HL-60 (cell line): ENCODE measurements at regions not wholly inside any gene's neighbourhood (a gene's known extent, or its start where the extent isn't known, plus 50 kb on each side); places are given as distances from the start of the nearest gene placed in this dataset.

Experiments
- GABPA ChIP-seq: IDR thresholded peaks from 2 replicates; pipeline ENCODE4 v1.6.1; 2012; ENCODE audit warnings: low read depth
- POLR2AphosphoS5 ChIP-seq: IDR thresholded peaks from 2 replicates; pipeline ENCODE4 v1.6.1; 2012; ENCODE audit warnings: low read depth
- REST ChIP-seq: IDR thresholded peaks from 2 replicates; pipeline ENCODE4 v1.6.1; 2012; ENCODE audit warnings: low read depth; ENCODE audit not compliant: insufficient replicate concordance
- SPI1 ChIP-seq: IDR thresholded peaks from 2 replicates; pipeline ENCODE4 v1.6.1; 2012; ENCODE audit warnings: low read depth, mild to moderate bottlenecking, borderline replicate concordance
- TF ChIP-seq, protein P1 (sequence below): IDR thresholded peaks from one replicate; pipeline ENCODE4 v1.5.1; 2011; ENCODE audit warnings: low read length, control low read depth, inconsistent platforms; ENCODE audit not compliant: insufficient read depth

DNA sequence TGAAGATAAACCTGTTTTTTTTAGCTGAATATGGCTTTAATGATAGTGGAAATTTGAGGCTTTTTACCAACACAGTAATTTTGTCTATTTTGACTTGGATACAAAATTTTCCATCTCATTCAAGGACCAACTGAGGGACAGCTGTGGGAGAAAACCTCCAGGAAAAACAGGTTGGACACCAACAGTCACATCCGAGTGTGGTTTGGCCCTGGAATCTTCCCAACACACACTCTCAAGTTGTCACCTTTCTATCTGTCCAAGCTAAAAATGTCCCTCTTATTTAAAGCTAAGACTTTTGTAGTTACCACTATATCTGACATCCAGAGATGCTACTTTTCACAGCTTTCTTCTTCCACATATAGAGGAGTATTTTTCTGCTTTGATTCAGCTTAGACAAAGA lies 404.9 kb downstream of the PCDH7 start:
- no peak for TF ChIP-seq POLR2AphosphoS5
- TF ChIP-seq, protein P1, sequence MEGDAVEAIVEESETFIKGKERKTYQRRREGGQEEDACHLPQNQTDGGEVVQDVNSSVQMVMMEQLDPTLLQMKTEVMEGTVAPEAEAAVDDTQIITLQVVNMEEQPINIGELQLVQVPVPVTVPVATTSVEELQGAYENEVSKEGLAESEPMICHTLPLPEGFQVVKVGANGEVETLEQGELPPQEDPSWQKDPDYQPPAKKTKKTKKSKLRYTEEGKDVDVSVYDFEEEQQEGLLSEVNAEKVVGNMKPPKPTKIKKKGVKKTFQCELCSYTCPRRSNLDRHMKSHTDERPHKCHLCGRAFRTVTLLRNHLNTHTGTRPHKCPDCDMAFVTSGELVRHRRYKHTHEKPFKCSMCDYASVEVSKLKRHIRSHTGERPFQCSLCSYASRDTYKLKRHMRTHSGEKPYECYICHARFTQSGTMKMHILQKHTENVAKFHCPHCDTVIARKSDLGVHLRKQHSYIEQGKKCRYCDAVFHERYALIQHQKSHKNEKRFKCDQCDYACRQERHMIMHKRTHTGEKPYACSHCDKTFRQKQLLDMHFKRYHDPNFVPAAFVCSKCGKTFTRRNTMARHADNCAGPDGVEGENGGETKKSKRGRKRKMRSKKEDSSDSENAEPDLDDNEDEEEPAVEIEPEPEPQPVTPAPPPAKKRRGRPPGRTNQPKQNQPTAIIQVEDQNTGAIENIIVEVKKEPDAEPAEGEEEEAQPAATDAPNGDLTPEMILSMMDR = no peak
- TF ChIP-seq REST = no peak
- TF ChIP-seq GABPA = no peak
- TF ChIP-seq SPI1 = no peak
